ENCODE measurements at regions not wholly inside any gene's neighbourhood (a gene's known extent, or its start where the extent isn't known, plus 50 kb on each side); places are given as distances from the start of the nearest gene placed in this dataset.

DNA sequence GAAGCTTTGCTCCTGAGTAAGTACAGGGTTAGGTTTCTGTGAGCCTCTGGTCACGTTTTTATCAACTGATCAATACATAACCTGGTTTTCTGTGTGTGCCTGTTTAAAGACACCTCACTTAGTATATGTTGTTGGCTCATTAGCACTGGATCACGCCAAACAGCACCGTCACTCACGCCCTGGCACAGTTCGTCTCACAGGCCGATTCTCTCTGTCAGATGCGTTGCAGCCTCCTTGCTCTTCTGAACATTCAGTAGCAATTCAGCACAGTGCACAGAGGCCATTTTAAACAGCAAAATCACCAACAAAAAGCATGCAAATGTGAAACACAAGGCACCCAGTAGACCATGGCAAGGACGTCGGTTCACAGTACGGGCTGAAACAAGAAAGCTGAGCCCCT is 288.5 kb downstream of the IRS2 start:
- no peak for DNase-seq

DNA sequence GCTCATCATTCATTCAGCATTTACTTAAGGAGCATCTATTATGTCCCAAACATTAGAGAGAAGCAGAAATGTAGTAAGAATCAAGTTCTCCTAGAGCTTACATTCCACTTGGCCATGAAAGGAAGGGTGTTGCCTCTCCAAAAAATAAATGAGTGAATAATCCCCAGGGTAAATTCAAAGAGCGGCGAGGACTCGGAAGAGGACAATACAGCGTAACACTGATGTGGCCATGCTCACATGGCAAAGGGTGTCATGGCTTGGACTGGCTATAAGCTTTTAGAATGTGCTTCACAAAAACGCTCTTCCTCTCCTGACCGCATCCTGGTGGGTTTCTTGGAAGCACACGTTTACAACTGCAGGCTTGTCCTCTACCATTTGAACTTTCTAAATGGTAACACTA is 290.2 kb downstream of the IRS2 start:
- no peak for DNase-seq

DNA sequence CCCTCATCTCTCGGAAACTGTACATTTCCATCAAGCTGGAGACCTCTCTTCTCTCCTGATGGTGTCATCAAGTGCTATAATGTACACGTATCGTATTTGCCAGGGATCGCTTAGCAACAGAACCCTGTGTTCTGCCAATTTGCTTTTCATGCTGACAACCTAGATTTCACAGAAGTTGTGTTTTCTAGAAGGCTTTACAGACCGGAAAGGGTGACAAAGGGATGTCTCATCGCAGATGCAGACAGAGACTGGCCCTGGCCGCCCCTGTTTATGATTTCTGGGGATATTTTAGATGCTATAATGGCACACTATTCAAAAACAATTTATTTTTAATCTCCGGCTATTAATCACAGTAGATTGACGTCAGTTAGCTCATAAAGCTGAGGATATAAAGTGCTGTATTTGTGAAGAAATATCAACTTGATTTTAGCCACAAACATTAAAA is 291.4 kb downstream of the IRS2 start:
- DNase-seq: peak; percentile 79

DNA sequence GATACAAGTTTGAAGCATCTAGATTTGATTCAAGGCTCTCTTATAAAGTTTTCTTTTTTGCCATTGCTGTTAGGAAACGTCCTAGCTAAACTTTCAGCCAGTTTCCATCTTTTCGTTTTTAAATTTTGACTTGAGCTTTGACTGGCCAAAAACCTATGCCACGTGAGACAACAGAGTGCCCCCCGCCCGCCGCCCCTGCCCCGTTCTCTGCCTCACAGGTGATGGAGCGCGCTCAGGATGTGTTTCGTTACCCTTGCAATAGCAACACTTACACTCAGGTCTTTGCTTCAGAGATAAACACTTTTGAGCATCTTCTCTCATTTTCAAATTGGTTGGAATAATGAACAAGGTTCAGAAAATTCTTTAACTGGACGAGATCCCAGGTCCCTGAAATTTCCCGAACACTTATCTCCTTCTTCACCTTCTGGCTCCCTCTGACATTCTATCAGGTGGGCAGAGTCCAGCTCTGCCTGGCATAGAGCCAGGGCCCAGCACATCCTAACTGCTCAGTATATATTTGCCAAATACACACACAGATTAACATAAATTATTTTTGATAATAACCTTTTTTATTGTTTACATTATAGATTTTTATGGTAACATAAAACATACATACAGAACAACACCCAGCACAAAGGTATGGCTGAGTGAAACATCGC is 301.1 kb downstream of the IRS2 start:
- DNase-seq: no peak

DNA sequence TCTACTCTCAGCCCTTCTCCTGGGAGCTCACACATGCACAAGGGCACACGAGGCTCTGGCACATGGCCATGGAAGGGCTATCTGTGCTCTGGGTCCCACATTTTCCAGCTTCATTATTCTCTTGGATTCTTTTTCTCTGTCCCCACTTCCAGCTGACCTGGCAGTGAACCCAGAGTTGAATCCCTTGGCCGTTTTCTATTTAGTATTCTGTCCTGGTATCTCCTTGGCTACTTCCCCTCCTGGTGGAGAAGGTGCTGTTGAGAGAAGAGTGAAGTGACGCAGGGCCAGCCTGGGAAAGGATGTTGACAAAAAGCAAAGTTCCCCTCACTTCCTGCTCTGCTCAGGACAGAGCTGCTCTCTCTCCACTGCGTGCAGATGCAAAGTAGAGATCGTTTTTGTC is 303.1 kb downstream of the IRS2 start:
- DNase-seq: no peak

DNA sequence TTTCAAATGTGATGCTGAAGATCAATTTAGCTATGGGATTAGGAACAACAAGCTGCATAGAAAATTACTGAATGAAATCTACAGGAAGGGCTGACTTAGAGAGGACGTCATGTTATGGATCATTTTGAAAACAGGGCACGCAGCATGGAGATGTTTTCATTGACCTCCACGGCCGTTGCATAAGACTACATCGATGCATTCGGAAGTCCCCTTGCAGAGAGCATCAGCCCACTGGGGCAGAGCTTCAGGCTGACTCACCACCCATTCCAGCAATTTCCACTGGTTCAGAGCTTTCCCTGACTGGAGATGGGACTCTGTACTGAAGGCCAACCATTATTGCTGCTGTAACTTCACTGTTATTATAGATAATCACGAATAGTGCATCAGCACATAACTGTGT is 305.3 kb downstream of the IRS2 start:
- DNase-seq: no peak

DNA sequence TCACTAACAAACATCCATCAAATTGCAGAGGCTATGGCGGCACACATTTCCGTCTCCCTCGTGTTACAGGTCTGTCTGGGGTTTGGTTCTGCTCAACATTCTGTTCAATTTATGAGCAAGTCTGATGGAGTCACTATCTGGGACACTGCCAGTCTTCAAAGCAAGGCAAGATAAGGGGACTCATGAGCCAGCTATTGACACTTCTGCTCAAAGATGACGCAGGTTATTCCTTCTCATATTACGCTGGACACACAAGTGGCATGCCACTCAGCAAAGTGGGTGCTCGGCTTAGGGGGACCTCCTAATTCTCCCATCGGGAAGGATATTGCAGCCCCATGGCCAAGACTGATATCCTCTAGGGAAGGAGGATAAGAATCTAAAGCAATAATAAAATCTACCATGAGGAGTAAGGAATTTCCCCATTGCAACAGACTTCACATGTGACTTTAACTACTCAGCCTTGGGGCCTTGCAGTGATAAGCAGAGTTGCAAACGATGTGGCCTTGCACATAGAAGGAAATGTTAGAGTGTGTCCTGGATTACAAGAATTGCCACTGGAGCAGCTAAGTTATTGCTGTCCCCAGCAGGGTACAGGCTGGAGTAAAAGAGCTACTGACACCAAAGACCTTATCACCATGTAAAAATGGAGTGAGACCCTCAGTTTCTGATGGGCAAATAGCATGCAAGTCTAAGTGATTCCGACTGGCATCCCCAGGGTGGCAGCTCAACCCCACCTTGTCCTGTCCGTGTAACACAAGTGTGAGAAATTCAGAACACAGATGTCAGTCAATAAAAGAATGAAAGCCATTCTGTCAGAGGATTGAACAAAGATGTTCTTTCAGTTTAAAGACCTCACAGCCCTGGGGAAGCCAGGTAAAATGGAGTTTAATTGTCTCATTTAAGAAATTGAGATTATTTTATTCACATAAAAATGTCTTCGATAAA is 306.1 kb downstream of the IRS2 start:
- DNase-seq: no peak

DNA sequence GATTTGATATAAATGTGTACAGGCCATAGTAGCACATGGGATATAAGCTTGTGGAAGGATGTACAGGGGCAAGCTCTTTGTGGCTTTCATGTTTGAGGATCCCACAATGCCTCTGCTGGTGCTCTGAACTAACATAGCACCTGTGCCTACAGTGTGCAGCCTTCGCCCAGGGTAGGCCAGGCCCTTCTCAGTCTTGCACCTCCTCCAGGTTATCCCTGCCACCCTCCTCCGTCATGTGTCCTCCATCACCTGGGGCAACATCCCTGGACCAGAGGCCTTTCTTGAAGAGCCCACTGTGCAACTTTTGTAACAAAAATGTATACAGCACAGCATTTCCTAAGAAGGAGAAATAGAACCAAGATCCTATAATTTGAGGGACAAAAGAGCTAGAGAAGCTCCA is 306.8 kb downstream of the IRS2 start:
- DNase-seq: no peak

DNA sequence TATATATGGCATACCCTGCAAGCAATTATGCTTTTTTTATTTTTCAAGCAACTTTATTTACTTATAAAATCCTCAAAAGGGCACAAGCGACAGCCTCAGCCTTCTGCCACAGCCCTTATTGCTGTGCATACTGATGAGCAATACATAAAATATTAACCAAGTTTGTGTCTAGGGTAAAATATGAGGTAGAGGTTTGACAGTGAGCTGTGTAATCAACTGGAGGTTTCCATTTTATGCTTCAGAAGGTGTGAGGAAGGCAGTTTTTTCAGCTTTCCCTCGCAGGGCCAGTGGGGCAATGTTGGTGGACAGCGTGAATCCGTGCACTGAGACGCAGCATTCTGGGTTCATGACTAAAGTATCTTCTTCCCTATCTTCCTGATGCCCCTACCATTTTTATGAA is 310.4 kb downstream of the IRS2 start:
- DNase-seq: no peak

DNA sequence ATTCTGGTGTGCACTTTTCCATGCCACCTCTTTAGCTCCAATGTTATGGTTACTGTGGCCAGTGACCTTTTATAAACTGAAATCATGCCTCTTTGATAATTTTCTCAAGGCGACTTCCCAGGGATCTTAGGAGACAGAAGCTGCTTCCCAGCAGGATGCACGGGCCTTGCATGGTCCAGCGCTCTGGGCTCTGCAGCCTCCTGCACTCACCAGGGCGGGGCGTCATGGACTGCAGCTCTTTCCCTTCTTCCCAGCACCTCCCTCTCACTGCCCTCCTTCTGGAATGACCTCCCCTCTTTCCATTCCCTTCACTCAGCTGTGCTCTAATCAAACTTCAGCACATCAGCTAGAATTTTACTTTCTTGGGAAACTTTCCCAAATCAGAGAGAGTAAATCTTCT is 318.3 kb downstream of the IRS2 start:
- no peak for DNase-seq

DNA sequence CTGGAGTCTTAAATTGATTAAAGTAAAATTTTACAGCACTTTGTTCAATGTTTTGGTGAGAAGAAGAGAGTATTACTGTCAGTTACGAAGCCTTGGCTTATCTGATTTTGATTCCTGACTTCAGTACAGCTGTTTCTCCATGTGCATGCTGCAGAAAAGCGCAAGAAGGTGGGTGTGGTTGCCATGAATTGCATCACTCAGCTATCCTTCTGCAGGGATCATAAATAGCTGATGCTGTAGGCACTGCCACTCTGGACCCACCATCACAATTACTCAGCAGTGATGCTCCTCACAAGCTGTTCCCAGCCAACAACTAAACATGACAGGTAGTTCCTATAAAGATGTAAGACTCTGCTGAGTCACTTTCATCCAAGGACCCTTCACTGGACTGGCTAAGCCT is 321.2 kb downstream of the IRS2 start:
- DNase-seq: peak; percentile 4

DNA sequence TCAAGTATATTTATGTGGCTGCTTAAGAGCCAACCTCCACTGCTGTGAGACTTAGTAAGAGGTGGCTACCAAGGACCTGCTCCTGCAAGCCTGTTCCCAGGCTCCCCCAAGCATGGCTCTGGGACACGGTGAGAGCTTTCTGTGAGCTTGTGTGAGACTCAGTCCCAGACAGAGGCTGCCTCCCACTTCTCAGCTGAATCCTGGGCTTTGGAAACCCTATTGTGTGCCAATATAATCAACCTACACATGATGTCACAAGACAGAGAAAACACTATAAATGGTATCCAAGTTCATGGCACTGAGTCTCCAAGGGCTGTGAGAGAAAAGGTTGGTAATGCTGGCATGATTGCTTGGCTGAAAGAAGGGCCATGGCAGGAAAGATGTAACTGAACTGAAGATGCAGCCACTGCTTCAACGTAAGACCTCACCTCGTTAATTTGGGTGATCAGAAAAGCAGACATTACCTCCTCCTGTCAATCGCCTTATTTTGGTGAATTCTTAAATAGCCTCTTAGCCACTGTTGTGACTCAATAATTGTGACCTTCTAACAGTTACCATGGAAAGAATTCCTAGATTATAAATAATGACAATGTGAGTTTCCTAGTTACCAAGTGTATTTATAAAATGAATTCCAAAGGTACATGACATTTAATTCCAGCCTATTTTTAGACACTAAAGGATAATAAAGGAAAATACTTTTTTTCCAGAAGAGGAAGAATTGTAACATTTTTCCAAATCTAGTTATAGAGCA is 332.0 kb downstream of the IRS2 start:
- peak; percentile 56 for DNase-seq

DNA sequence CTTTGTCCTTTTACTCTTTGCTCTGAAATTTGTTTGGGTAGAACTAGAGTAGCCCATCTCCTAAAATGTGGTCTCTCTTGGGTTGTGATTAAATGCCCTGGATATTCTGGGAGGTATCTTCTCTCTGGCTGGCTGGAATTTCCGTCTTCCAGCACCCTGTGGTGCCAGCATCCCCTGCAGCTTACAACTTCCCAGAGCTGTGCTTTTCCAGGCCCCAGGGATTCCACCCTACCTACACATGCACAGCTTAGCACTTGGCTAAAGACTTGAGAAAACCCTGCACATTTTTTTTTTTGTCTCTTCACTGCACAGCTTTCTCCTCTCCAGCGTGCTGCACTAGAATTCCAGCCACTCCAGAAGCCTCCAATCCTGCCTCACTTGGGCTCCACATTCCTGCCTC is 334.7 kb downstream of the IRS2 start:
- no peak for DNase-seq

DNA sequence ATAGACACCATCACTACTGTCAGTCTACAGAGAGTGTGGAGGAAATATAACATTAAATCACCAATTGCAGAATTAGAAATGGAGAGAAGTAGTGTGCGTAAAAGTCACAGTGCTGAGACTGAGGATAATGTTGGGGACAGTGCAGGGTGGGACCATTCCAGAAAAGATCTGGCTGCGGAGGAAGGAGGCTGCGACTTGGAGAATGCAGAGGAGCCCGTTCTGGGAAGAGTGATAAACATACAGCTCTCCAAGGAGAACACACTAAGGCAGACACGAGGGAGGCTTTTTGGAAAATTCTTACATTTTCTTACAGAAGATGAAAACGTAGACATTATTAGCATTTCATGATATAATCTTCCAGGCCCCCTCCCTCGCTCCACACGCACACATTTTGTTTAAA is 337.8 kb downstream of the IRS2 start:
- no peak for DNase-seq

DNA sequence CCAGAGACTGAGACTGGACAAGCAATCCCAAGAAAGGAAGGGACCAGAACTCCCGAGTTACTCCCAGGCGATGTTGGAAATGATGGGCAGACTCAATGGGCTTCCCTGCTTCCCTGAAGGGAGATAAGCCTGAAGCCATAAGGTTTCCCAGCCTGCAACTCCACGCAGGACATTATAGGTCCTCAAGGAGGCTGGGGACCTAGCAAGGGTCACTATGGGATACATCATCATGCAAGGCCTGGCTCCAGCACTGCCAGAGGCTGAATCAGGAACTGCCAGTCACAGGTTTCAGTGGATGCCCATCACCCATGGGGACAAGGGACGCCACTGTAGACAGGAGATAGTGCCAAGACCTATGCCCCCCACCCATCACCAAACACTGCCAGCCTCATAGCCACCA is 338.7 kb downstream of the IRS2 start:
- no peak for DNase-seq

DNA sequence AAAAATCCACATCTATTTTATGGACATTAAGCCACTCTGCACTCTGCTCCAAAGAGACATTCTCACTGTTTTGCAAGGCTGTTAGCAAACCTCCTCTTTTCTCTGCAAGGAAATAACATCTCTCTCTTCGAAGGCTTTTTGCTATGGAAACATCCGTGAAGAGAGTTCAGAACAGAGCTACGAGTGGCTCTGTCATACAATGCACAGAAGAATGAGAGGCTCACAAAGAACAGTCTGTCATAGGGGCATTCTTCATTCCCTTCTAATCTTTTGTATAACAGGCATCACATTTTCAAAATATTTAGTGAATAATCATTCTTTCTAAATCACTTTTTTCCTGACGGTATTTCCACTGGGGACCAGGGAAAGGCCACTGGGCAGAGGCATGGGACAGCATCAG is 346.1 kb downstream of the IRS2 start:
- DNase-seq: no peak

DNA sequence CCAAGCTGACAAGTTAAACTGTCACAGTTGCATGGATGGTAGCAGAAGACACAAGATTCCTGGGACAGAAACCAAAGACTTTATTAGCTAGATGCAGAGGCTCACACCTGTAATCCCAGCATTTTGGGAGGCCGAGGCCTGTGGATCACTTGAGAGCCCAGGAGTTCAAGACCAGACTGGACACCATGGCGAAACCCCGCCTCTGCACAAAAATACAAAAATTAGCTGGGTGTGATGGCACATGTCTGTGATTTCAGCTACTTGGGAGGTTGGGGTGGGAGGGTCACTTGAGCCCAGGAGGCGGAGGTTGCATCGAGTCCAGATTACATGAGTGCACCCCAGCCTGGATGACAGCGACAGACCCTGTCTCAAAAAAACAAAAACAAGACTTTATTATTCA is 346.6 kb downstream of the IRS2 start:
- DNase-seq: no peak

DNA sequence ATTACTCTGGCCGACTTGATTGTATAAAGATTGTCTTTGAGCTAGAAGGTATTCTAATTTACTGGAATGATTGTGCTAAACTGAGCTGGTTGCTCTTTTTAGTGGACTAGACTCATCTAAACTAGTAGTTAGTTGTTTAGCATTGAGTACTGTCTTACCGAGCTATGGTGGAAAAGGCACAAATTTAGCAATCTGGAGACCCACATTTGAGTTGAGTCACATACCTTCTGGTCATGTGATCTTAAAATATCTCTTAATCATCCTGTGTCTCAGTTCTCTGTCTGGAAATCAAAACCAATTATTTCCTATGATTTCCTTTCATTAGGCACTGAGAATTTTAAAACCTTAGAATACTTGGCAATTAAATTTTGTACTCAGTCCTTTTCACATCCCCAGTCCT is 349.5 kb downstream of the IRS2 start:
- no peak for DNase-seq

DNA sequence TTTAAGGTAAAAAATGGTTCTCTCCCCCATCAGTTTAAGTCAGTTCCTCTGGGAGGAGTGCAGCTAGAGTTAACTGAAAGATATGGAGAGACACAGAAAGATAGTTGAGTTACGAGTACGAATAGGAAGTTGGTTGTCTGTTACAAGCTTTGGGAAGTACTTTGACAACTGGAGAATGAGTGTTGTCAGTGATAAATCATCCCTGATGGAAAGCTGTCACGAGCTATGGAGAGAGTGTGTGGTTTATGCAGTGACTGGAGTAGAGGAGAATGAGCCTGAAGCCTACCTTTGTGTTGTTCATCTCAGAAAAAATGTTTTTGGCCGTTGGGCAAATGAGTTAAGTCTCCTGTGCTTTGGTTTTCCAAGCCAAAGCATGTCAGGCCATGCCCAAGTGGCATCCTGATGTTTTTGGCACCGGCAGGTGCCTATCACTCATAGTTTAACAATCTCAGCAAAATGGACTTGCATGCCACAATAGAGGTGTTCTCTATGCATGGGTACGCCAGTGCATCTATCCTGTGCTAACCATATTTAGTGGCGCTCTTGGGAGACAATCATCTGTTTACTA is 350.2 kb downstream of the IRS2 start:
- no peak for DNase-seq

DNA sequence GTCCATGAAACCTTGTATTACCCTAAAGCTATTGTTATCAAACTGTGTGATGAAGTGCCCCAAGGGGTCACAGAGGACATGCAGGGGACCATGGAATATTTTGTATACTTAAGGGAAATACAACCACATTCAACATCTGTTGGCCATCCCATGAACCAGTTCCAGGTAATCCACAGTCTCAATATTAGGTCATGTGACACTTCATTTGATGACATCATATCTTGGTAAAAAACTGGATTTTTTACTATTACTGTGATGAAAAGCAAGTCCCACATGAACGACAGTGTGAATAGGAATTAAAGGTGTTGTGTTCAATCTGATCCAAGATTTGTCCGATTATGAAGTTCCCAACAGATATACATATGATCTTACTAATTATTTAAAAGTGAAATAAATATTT is 355.2 kb downstream of the IRS2 start:
- no peak for DNase-seq

DNA sequence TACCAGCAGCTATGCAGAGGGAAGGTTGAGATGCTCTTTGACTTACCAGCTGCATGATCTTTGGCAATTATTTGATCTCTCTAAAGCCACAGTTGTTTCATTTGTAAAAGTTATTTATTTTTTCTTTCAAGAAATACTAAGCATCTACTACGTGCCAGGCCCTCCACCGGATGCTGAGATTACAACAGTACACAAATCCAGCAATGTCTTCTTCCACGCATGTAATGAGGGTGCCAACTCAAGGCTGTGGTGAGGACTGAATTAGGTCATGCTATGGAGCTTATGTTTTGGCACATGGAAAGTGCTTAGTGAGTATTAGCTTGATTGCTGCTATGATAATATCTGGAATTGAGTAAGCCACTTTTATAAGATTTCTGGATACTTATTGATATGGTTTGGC is 358.2 kb downstream of the IRS2 start:
- no peak for DNase-seq

DNA sequence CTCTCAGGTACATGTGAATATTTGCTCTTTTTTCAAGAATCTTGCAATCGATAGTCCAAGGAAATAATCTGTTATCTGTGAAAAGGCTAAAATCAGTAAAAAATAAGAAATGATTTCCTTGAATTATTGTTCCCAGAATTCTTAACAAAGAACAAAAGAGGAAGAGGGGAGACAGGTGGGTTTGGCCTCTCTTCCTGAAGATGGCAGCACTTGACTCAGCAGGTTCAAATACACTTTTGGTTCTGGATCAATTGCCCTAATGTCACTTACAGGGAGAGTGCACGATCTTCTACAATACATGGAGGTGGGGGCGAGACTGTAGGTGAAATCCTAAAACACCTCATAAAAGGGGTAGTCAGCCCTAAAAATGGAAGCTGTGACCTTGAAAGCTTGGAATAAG is 358.7 kb downstream of the IRS2 start:
- DNase-seq: no peak

DNA sequence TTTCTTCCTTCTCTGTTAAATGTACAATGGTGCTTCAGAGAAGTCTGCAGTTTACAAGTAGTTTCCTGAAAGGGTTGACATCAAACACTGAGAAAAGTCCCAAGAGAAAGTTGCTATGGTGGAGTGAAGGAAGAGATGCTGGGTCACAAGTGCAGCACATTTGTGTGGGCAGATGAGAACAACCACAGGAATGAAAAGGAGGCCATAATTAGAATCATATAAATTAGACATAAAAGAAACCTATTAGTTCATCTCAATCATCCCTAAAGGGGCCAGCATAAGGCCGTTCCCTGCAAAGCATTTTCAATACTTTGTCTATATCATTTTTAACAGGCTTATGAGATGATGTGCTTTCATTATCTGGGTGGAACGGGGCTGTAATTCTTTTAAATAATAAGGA is 359.2 kb downstream of the IRS2 start:
- peak; percentile 41 for DNase-seq

DNA sequence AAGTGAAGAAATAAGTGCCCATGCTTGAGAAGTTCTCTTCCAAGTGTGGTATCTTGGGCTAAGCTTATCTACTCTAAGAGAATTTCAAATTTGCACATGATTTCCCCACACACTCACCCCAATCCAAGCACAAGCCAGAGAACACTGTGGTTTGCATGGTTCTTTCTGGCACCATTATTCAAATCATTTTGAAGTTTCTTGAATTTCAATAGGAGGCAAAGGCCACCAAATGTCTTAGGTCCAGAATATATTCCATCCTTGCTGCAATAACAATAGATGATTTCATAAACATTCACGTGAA is 359.7 kb downstream of the IRS2 start:
- DNase-seq: no peak

Measured in fibroblast of skin of right biceps (primary cell).